ENCODE measurements at regions not wholly inside any gene's neighbourhood (a gene's known extent, or its start where the extent isn't known, plus 50 kb on each side); places are given as distances from the start of the nearest gene placed in this dataset.

DNA sequence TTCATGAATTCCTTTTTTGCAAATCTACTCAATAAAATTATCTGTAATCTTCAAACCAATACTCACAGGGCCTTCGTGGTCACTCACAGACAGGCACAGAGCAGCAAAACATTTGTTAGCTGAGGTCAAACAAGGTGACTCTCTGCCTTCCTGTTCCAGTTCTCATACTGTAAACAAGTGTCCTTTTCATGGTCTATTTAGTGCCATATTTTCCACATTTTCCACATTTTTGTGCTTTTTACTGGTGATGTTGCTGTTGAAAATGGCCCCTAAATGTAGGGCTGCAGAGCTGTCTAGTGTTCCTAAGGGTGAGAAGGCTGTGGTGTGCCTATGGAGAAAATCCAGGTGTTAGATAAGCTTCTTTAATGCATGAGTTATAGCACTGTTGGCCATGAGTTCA lies 133.1 kb upstream of the COL21A1 start:
- 36% methylated on average over 1 of the region's 1 CpG for WGBS (ENCODE audit: insufficient coverage)
- Mint-ChIP-seq H3K27ac (no peak overlapping the region), H3K9me3 (no peaks in the 10 kb centered on the region), H3K36me3 (no peaks in the 10 kb centered on the region), H3K4me1 (no peaks in the 10 kb centered on the region), H3K27me3 (ENCODE audit: low read depth in 2 of 2) (no peaks in the 10 kb centered on the region), H3K4me3 (no peak overlapping the region)
- Histone ChIP-seq H3K27me3 (ENCODE audit: control insufficient read depth, insufficient read depth, low read length) (no peaks in the 10 kb centered on the region), H3K27ac (ENCODE audit: low read length) (no peak overlapping the region), H3K36me3 (ENCODE audit: control insufficient read depth, insufficient read depth, low read length) (no peaks in the 10 kb centered on the region), H3K4me1 (ENCODE audit: control insufficient read depth, insufficient read depth, low read length) (no peaks in the 10 kb centered on the region), H3K9me3 (ENCODE audit: control insufficient read depth, insufficient read depth, low read length) (no peaks in the 10 kb centered on the region), H3K4me3 (ENCODE audit: low read length) (no peak overlapping the region)
- DNase-seq = no peak
- intact Hi-C loops (cut with micrococcal nuclease) = no loop called here
- TF ChIP-seq, protein P1, sequence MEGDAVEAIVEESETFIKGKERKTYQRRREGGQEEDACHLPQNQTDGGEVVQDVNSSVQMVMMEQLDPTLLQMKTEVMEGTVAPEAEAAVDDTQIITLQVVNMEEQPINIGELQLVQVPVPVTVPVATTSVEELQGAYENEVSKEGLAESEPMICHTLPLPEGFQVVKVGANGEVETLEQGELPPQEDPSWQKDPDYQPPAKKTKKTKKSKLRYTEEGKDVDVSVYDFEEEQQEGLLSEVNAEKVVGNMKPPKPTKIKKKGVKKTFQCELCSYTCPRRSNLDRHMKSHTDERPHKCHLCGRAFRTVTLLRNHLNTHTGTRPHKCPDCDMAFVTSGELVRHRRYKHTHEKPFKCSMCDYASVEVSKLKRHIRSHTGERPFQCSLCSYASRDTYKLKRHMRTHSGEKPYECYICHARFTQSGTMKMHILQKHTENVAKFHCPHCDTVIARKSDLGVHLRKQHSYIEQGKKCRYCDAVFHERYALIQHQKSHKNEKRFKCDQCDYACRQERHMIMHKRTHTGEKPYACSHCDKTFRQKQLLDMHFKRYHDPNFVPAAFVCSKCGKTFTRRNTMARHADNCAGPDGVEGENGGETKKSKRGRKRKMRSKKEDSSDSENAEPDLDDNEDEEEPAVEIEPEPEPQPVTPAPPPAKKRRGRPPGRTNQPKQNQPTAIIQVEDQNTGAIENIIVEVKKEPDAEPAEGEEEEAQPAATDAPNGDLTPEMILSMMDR (IDR thresholded peaks at IDR 0.05) = no peak
- ATAC-seq = no peak

GRCh38 chr6:56378966-56379585 lies 131.7 kb upstream of the COL21A1 start:
- Histone ChIP-seq H3K27ac (ENCODE audit: low read length) (no peak overlapping the region), H3K9me3 (ENCODE audit: control insufficient read depth, insufficient read depth, low read length) (no peaks in the 10 kb centered on the region), H3K27me3 (ENCODE audit: control insufficient read depth, insufficient read depth, low read length) (no peaks in the 10 kb centered on the region), H3K4me3 (ENCODE audit: low read length) (no peak overlapping the region), H3K4me1 (ENCODE audit: control insufficient read depth, insufficient read depth, low read length) (no peaks in the 10 kb centered on the region), H3K36me3 (ENCODE audit: control insufficient read depth, insufficient read depth, low read length) (no peaks in the 10 kb centered on the region)
- Mint-ChIP-seq H3K27ac (no peak overlapping the region), H3K27me3 (ENCODE audit: low read depth in 2 of 2) (no peaks in the 10 kb centered on the region), H3K4me1 (no peaks in the 10 kb centered on the region), H3K4me3 (no peak overlapping the region), H3K9me3 (no peaks in the 10 kb centered on the region), H3K36me3 (no peaks in the 10 kb centered on the region)
- 93% methylated on average over 7 of the region's 7 CpGs for WGBS (ENCODE audit: insufficient coverage)
- intact Hi-C loops (cut with micrococcal nuclease) = no loop called here
- DNase-seq = no peak
- ATAC-seq = no peak
- TF ChIP-seq, protein P1 (IDR thresholded peaks at IDR 0.05) = no peak

- no peak for ATAC-seq
- Histone ChIP-seq H3K9me3 (ENCODE audit: control insufficient read depth, insufficient read depth, low read length) (no peaks in the 10 kb centered on the region), H3K27ac (ENCODE audit: low read length) (no peak overlapping the region), H3K27me3 (ENCODE audit: control insufficient read depth, insufficient read depth, low read length) (no peaks in the 10 kb centered on the region), H3K4me3 (ENCODE audit: low read length) (no peak overlapping the region), H3K36me3 (ENCODE audit: control insufficient read depth, insufficient read depth, low read length) (no peaks in the 10 kb centered on the region), H3K4me1 (ENCODE audit: control insufficient read depth, insufficient read depth, low read length) (no peaks in the 10 kb centered on the region)
- no peaks in the 10 kb centered on the region for H3K9me3 Mint-ChIP-seq
- no peaks in the 10 kb centered on the region for H3K4me1 Mint-ChIP-seq
- no peak overlapping the region for H3K4me3 Mint-ChIP-seq
- 84% methylated on average over 4 of the region's 4 CpGs for WGBS (ENCODE audit: insufficient coverage)
- H3K27me3 Mint-ChIP-seq (ENCODE audit: low read depth in 2 of 2) = no peaks in the 10 kb centered on the region
- DNase-seq = no peak
- H3K36me3 Mint-ChIP-seq = no peaks in the 10 kb centered on the region
- TF ChIP-seq, protein P1 (IDR thresholded peaks at IDR 0.05) = no peak
- intact Hi-C loops (cut with micrococcal nuclease) = no loop called here
- H3K27ac Mint-ChIP-seq = no peak overlapping the region
Observed at GRCh38 chr6:56378507-56378906, 131.1 kb upstream of the COL21A1 start.

DNA sequence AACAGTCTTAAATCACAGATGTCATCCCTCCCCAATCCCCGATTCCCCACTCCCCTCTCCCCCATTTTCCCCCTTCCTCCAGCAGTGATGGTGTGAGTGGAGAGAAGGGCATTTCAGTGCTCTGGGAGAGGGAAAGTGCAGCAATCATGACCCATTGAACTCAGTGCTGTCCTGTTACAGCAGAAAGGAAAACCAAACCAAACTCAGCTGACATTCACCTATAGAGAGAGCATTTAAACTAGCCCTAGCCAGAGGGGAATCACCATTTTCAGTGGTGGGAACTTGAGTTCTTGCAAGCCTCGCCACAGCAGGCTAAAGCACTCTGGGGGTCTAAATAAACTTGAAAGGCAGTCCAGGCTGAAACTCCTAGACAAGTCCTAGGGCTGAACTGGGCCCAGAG lies 129.9 kb upstream of the COL21A1 start:
- H3K27ac Mint-ChIP-seq = no peak overlapping the region
- intact Hi-C loops (cut with micrococcal nuclease) = no loop called here
- no peaks in the 10 kb centered on the region for H3K4me1 ChIP-seq (ENCODE audit: control insufficient read depth, insufficient read depth, low read length)
- no peaks in the 10 kb centered on the region for H3K4me1 Mint-ChIP-seq
- TF ChIP-seq, protein P1 (IDR thresholded peaks at IDR 0.05) = no peak
- H3K27me3 Mint-ChIP-seq (ENCODE audit: low read depth in 2 of 2) = peaks cover 0 to 3% of the 10 kb centered on the region in 2 donors
- WGBS (ENCODE audit: insufficient coverage) = 79% methylated on average over 1 of the region's 2 CpGs
- H3K4me3 Mint-ChIP-seq = no peak overlapping the region
- H3K27ac ChIP-seq (ENCODE audit: low read length) = no peak overlapping the region
- H3K9me3 Mint-ChIP-seq = no peaks in the 10 kb centered on the region
- ATAC-seq = no peak
- H3K9me3 ChIP-seq (ENCODE audit: control insufficient read depth, insufficient read depth, low read length) = no peaks in the 10 kb centered on the region
- H3K36me3 ChIP-seq (ENCODE audit: control insufficient read depth, insufficient read depth, low read length) = no peaks in the 10 kb centered on the region
- H3K27me3 ChIP-seq (ENCODE audit: control insufficient read depth, insufficient read depth, low read length) = no peaks in the 10 kb centered on the region
- H3K4me3 ChIP-seq (ENCODE audit: low read length) = no peak overlapping the region
- H3K36me3 Mint-ChIP-seq = no peaks in the 10 kb centered on the region
- DNase-seq = no peak
